ENCODE measurements at regions not wholly inside any gene's neighbourhood (a gene's known extent, or its start where the extent isn't known, plus 50 kb on each side); places are given as distances from the start of the nearest gene placed in this dataset.

- H3K9me3 ChIP-seq = no peaks in the 10 kb centered on the region
- WGBS, 3 donors = 69 to 83% (median 77%) methylated on average over 3 of the region's 3 CpGs
- H3K4me1 ChIP-seq = no peaks in the 10 kb centered on the region
- no peak overlapping the region for H3K27ac ChIP-seq
- DNase-seq (no peak), ATAC-seq (no peak)
- H3K4me3 ChIP-seq = no peak overlapping the region
- intact Hi-C loops (cut with DNase I) = no loop called here
- H3K27me3 ChIP-seq (ENCODE audit: insufficient read depth in 3 of 3, low read length in 2 of 3) = no peaks in the 10 kb centered on the region
- TF ChIP-seq, protein P1, sequence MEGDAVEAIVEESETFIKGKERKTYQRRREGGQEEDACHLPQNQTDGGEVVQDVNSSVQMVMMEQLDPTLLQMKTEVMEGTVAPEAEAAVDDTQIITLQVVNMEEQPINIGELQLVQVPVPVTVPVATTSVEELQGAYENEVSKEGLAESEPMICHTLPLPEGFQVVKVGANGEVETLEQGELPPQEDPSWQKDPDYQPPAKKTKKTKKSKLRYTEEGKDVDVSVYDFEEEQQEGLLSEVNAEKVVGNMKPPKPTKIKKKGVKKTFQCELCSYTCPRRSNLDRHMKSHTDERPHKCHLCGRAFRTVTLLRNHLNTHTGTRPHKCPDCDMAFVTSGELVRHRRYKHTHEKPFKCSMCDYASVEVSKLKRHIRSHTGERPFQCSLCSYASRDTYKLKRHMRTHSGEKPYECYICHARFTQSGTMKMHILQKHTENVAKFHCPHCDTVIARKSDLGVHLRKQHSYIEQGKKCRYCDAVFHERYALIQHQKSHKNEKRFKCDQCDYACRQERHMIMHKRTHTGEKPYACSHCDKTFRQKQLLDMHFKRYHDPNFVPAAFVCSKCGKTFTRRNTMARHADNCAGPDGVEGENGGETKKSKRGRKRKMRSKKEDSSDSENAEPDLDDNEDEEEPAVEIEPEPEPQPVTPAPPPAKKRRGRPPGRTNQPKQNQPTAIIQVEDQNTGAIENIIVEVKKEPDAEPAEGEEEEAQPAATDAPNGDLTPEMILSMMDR (IDR thresholded peaks at IDR 0.05) = no peak
- H3K36me3 ChIP-seq (ENCODE audit: insufficient read depth in 1 of 2, low read depth in 1 of 2) = no peaks in the 10 kb centered on the region
Measured at GRCh38 chr11:24286238-24286637, 210.6 kb upstream of the LUZP2 start.

DNA sequence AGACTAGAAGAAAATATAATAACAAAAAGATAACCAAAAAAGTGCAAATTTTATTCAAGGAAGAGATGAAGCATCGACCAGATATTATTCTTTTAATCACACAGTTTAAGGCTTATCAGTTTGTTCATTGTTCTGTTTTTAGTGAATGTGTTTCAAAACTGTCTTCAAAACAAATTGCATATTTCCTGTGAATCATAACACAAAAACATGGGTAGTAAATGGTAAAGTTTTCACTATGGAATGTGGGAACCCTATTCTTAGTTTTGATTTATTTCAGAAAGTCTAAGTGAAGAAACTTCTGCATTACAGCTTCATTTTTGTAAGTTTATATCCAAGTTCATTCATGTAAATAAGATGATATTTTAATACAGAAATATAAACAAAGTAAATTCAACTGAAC lies 207.6 kb upstream of the LUZP2 start:
- 68 to 87% (median 69%) methylated on average over 1 of the region's 1 CpG for WGBS, 3 donors
- DNase-seq (no peak), ATAC-seq (no peak)
- no peaks in the 10 kb centered on the region for H3K36me3 ChIP-seq (ENCODE audit: insufficient read depth in 1 of 2, low read depth in 1 of 2)
- no peaks in the 10 kb centered on the region for H3K4me1 ChIP-seq
- intact Hi-C loops (cut with DNase I) = no loop called here
- H3K4me3 ChIP-seq = no peak overlapping the region
- TF ChIP-seq, protein P1 (IDR thresholded peaks at IDR 0.05) = no peak
- no peaks in the 10 kb centered on the region for H3K27me3 ChIP-seq (ENCODE audit: insufficient read depth in 3 of 3, low read length in 2 of 3)
- H3K27ac ChIP-seq = no peak overlapping the region
- H3K9me3 ChIP-seq = no peaks in the 10 kb centered on the region

GRCh38 chr11:24293964-24294363 lies 202.9 kb upstream of the LUZP2 start:
- Histone ChIP-seq H3K4me1 (no peaks in the 10 kb centered on the region), H3K9me3 (no peaks in the 10 kb centered on the region), H3K27me3 (ENCODE audit: insufficient read depth in 3 of 3, low read length in 2 of 3) (no peaks in the 10 kb centered on the region), H3K36me3 (ENCODE audit: insufficient read depth in 1 of 2, low read depth in 1 of 2) (no peaks in the 10 kb centered on the region), H3K27ac (no peak overlapping the region), H3K4me3 (no peak overlapping the region)
- no peak for ATAC-seq
- no peak for DNase-seq
- TF ChIP-seq, protein P1 (IDR thresholded peaks at IDR 0.05) = no peak
- 96 to 97% (median 96%) methylated on average over 3 of the region's 3 CpGs for WGBS, 3 donors
- intact Hi-C loops (cut with DNase I) = no loop called here

GRCh38 chr11:24295360-24295759 lies 201.5 kb upstream of the LUZP2 start:
- ATAC-seq (no peak), DNase-seq (no peak)
- H3K4me1 ChIP-seq = no peaks in the 10 kb centered on the region
- no peak overlapping the region for H3K27ac ChIP-seq
- WGBS, 3 donors = 34 to 48% (median 36%) methylated on average over 2 of the region's 2 CpGs
- TF ChIP-seq, protein P1 (IDR thresholded peaks at IDR 0.05) = no peak
- no peaks in the 10 kb centered on the region for H3K9me3 ChIP-seq
- H3K4me3 ChIP-seq = no peak overlapping the region
- H3K36me3 ChIP-seq (ENCODE audit: insufficient read depth in 1 of 2, low read depth in 1 of 2) = no peaks in the 10 kb centered on the region
- intact Hi-C loops (cut with DNase I) = no loop called here
- H3K27me3 ChIP-seq (ENCODE audit: insufficient read depth in 3 of 3, low read length in 2 of 3) = no peaks in the 10 kb centered on the region

DNA sequence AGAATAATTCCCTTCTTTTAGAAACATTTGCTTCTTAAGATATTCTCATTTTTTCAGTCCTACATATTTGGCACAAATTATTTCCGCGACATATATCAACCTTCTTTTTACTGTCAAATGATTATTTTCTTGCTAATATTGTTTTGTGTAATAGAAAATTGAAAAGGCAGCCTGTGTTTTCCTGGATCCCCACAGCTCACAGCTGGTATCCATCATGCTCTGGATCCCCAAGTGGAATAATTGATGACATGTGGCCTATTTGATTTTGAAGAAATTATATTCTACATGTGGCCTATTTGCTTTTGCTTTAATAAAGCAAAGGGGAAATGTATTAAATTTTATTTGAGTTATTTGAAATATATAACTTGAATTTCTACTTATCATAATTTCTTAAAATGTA lies 199.4 kb upstream of the LUZP2 start:
- H3K4me3 ChIP-seq = no peak overlapping the region
- ATAC-seq (no peak), DNase-seq (no peak)
- no peaks in the 10 kb centered on the region for H3K27me3 ChIP-seq (ENCODE audit: insufficient read depth in 3 of 3, low read length in 2 of 3)
- no peaks in the 10 kb centered on the region for H3K4me1 ChIP-seq
- H3K27ac ChIP-seq = no peak overlapping the region
- no peaks in the 10 kb centered on the region for H3K9me3 ChIP-seq
- no peaks in the 10 kb centered on the region for H3K36me3 ChIP-seq (ENCODE audit: insufficient read depth in 1 of 2, low read depth in 1 of 2)
- intact Hi-C loops (cut with DNase I) = no loop called here
- TF ChIP-seq, protein P1 (IDR thresholded peaks at IDR 0.05) = no peak
- 77 to 82% (median 82%) methylated on average over 2 of the region's 2 CpGs for WGBS, 3 donors
